ENCODE measurements at regions not wholly inside any gene's neighbourhood (a gene's known extent, or its start where the extent isn't known, plus 50 kb on each side); places are given as distances from the start of the nearest gene placed in this dataset.

DNA sequence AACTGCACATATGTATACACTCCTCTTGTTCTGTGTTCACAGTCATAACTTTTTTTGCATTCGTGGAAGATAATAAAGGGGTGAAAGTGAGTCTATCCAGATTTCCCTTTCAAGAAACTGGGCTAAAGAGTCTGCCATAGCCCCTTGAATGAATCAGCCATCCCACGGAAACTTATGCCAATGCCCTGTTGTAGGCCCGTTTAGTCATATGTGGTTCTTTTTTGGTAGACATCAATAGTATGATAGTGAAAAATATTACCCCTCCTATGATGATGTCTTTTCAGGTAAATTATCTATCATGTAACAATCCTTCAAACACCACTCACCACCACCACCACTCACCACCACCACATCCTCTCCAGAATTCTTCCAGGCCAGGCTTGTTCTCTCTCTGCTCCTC is 99.9 kb upstream of the MYLIP start:
- TF ChIP-seq, protein P1, sequence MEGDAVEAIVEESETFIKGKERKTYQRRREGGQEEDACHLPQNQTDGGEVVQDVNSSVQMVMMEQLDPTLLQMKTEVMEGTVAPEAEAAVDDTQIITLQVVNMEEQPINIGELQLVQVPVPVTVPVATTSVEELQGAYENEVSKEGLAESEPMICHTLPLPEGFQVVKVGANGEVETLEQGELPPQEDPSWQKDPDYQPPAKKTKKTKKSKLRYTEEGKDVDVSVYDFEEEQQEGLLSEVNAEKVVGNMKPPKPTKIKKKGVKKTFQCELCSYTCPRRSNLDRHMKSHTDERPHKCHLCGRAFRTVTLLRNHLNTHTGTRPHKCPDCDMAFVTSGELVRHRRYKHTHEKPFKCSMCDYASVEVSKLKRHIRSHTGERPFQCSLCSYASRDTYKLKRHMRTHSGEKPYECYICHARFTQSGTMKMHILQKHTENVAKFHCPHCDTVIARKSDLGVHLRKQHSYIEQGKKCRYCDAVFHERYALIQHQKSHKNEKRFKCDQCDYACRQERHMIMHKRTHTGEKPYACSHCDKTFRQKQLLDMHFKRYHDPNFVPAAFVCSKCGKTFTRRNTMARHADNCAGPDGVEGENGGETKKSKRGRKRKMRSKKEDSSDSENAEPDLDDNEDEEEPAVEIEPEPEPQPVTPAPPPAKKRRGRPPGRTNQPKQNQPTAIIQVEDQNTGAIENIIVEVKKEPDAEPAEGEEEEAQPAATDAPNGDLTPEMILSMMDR (IDR thresholded peaks at IDR 0.05; ENCODE audit: low read depth, low read length), result no peak
- no peak for TF ChIP-seq EZH2phosphoT487 (IDR thresholded peaks at IDR 0.05; ENCODE audit: low read depth)
